NB4 (cell line): ENCODE measurements at regions not wholly inside any gene's neighbourhood (a gene's known extent, or its start where the extent isn't known, plus 50 kb on each side); places are given as distances from the start of the nearest gene placed in this dataset.

Experiments used
- DNase-seq: peaks from one replicate; pipeline ENCODE4 v3.0.0; 2010; ENCODE audit warnings: low read depth
- H3K4me3 ChIP-seq: one replicate; pipeline ENCODE4 v1.5.1; 2011; ENCODE audit warnings: mild to moderate bottlenecking, low read depth, low read length, moderate library complexity
- MYC ChIP-seq: IDR thresholded peaks from 2 replicates; pipeline ENCODE4 v1.6.1; 2011; ENCODE audit warnings: low read depth, low read length
- POLR2A ChIP-seq: IDR thresholded peaks from 2 replicates; pipeline ENCODE4 v1.6.1; 2011; ENCODE audit warnings: mild to moderate bottlenecking; ENCODE audit not compliant: insufficient read length; ENCODE audit errors: extremely low read depth
- TF ChIP-seq, protein P1 (sequence below): IDR thresholded peaks from one replicate; pipeline ENCODE4 v1.5.1; 2012; ENCODE audit warnings: low read depth, low read length
- TF ChIP-seq, protein P2 (sequence below): IDR thresholded peaks from 2 replicates; pipeline ENCODE4 v1.6.1; 2011; ENCODE audit warnings: low read depth, low read length

DNA sequence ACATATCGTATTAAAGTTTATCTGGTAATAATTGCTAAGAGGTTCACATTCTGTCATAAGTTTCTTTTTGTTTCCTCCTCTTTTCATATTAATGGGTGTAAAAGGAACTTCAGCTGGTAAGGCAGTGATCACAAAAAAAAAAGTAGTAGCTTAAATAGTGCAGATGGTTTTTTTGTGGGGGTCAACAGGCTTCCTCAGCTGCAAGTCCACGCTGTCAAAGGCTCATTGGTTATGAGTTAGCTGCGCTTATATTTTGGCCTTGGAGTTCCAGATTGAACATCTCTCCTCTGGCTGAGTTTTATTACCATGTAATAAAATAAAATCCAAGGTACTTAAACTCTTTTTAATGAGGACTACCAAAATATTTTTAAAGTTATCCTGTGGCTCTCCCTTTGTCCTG, 277.0 kb upstream of the ZEB2 start:
- no peak overlapping the region for H3K4me3 ChIP-seq
- no peak for TF ChIP-seq MYC
- no peak for DNase-seq

DNA sequence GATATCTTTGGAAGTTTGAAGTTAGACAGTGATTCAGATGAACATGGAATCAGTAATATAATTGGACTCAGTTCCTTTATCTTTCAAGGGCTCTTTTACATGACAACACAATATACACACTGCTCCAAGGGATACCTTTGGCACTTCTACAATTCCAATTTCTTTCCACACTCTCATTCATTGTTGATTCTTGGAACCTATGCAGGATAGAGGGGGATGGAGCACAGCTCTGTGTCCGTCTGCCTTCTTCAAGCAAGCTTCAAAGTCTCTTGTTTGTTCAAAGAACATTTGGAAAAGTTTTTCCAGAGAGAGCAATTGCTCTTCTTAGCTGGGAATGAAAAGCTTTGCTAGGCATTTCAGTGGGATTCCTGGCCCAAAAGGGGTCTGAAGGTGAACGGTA, 276.2 kb upstream of the ZEB2 start:
- no peak for DNase-seq
- no peak overlapping the region for H3K4me3 ChIP-seq
- TF ChIP-seq, protein P1, sequence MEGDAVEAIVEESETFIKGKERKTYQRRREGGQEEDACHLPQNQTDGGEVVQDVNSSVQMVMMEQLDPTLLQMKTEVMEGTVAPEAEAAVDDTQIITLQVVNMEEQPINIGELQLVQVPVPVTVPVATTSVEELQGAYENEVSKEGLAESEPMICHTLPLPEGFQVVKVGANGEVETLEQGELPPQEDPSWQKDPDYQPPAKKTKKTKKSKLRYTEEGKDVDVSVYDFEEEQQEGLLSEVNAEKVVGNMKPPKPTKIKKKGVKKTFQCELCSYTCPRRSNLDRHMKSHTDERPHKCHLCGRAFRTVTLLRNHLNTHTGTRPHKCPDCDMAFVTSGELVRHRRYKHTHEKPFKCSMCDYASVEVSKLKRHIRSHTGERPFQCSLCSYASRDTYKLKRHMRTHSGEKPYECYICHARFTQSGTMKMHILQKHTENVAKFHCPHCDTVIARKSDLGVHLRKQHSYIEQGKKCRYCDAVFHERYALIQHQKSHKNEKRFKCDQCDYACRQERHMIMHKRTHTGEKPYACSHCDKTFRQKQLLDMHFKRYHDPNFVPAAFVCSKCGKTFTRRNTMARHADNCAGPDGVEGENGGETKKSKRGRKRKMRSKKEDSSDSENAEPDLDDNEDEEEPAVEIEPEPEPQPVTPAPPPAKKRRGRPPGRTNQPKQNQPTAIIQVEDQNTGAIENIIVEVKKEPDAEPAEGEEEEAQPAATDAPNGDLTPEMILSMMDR, result no peak
- TF ChIP-seq, protein P2, sequence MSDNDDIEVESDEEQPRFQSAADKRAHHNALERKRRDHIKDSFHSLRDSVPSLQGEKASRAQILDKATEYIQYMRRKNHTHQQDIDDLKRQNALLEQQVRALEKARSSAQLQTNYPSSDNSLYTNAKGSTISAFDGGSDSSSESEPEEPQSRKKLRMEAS, result no peak
- no peak for TF ChIP-seq MYC
- no peak for TF ChIP-seq POLR2A

DNA sequence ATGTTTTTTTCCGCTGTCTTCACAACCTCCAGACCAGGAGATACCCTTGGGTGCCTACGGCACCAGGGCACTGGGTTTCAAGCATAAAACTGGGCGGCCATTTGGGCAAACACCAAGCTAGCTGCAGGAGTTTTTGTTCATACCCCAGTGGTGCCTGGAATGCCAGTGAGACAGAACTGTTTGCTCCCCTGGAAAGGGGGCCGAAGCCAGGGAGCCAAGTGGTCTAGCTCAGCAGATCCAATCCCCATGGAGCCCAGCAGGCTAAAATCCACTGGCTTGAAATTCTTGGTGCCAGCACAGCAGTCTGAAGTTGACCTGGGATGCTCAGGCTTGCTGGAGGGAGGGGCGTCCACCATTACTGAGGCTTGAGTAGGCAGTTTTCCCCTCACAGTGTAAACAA, 265.3 kb upstream of the ZEB2 start:
- TF ChIP-seq POLR2A (no peak), MYC (no peak)
- TF ChIP-seq, protein P1, result no peak
- TF ChIP-seq, protein P2, result no peak
- H3K4me3 ChIP-seq, result no peak overlapping the region
- DNase-seq, result no peak

DNA sequence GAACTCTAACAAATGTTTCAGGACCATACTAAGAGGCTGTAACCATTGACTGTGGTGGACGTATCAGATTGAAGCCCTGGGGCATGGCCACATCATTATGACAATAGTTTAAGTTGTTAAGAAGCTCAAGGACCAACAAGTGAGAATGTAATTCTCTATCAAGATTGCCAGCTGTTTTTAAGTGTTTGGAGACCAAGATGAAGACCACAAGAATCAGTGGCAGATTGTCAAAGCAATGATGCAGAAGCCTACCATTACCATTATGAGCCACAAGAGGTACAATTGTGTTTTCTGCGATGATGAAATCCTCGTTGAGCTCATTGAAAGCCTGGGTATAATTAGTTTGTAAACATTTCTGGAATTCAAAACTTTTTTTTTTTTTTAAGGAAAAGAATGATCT, 261.1 kb upstream of the ZEB2 start:
- no peak for DNase-seq
- TF ChIP-seq MYC, result no peak
- TF ChIP-seq, protein P1, result no peak
- TF ChIP-seq POLR2A, result no peak
- TF ChIP-seq, protein P2, result no peak
- no peak overlapping the region for H3K4me3 ChIP-seq

DNA sequence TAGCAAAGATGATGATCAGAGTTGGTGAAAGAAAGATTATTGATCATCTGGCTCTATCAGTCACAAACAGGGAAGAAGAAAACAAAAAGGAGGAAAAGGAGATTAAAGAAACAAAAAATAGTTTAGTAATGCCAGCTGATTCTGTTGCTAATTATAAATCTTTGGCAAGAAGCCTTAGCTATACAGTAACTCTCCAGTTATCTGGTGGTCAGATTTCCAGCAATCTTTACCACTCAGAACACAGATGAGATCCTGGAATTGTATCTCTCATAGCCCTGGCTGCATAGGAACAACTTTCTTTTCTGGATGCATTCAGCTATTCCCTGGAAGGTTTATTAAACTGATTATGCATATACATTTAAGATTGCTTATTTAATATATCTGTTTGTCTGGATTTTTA, 256.8 kb upstream of the ZEB2 start:
- TF ChIP-seq, protein P1, result no peak
- no peak for TF ChIP-seq MYC
- TF ChIP-seq, protein P2, result no peak
- TF ChIP-seq POLR2A, result no peak
- no peak for DNase-seq
- H3K4me3 ChIP-seq, result no peak overlapping the region

DNA sequence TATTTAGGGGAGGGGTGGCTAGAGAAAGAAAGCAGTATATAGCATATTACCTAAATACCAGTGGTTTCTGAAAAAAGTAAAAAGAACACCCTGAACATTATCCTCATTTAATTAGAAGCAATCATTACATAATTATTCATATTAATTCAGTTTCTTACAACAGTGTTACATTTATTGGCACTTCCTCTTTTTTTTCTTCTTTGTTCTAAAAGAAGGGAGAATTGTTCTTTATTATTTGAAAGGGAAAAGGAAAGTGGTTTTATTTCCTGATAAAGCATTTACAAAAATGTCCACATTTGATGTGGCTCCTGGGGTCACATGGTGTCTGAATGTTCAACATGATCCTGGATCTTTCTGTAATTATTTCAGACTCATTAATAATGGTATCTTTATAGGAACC, 254.9 kb upstream of the ZEB2 start:
- DNase-seq, result peak; percentile 6
- TF ChIP-seq, protein P1, result no peak
- H3K4me3 ChIP-seq, result no peak overlapping the region

DNA sequence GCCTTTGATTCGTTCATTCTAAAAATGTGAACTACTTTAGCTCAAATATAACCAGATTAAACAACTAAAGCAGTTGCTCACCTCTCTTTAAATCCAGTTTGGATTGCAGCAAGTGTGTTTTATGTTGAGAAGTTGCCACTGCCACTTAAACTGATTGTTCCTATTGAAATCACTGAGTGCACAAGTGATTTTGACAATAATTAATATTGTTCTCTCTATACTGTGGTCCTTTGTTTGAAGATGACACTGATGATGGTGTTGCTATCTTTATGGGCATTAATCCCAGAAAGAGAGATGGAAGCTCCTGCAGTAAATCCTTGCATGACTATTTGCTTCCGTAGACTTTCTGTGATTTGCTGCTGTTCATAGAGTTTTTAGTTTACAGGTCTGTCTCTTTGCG, 251.4 kb upstream of the ZEB2 start:
- H3K4me3 ChIP-seq, result no peak overlapping the region
- TF ChIP-seq, protein P2, result no peak
- TF ChIP-seq POLR2A (no peak), MYC (no peak)
- TF ChIP-seq, protein P1, result no peak
- no peak for DNase-seq
